Retina (tissue), 1 donor: ENCODE measurements at regions not wholly inside any gene's neighbourhood (a gene's known extent, or its start where the extent isn't known, plus 50 kb on each side); places are given as distances from the start of the nearest gene placed in this dataset.

Experiments
- DNase-seq: peaks from one replicate; pipeline ENCODE4 v3.0.0-alpha.2; 2016

DNA sequence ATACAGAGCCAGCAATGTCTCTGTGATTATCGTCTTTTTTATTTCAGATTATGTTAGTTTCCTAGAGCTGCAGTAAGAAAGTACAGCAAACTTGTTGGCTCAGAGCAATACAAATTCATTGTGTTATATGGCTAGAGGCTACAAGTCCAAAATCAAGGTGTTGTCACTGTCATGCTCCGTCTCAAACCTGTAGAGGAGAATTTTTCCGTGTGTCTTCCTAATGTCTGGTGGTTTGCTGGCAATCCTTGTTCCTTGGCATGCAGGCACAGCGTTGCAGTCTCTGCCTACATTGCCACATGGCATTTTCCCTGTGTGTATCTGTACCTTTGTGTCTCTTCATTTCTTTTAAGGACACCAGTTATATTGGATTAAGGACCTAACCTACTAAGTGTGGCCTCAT is 244.4 kb downstream of the LRRIQ3 start:
- no peak for DNase-seq

- no peak for DNase-seq
Measured at GRCh38 chr1:73953186-73953585, 244.8 kb downstream of the LRRIQ3 start.

GRCh38 chr1:73948055-73948454 is 249.9 kb downstream of the LRRIQ3 start:
- DNase-seq: no peak

GRCh38 chr1:73947009-73947408 is 251.0 kb downstream of the LRRIQ3 start:
- no peak for DNase-seq

DNA sequence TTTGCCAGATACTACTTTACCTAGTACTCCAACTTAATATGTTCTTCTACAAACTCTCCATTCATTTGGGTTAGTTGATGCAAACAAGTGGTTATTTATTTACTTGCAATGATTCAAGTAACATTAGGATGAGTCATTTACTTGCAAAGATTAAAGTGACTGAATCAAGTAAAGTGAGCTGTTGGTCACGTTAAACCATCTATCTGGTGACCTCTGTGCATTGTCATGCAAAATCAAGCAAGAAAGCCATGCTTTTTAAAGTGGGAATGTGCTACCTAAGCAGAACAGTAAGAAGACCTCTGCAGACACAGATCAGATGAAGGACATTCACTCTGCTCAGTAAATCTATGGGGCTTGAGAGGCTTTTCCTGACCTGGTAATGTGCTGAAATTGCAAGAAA is 254.7 kb downstream of the LRRIQ3 start:
- no peak for DNase-seq

DNA sequence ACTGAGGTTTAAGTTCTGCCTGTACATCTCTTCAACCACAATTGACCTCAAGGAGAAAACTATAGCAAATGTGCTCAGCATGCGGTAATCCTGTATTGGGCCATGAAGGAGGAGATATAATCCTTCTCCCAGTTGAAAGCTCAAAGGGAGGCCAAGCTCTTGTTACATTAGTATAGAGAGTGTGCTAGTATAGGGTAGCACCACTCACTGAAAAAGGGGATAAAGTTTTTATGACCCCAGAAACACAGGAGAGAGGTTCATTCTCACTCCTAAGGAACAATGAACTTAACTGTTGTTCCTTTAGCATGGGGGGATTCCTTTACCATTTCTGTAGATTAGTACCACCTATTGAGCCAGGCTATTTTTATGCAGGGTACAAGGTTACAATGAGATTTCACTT is 267.7 kb downstream of the LRRIQ3 start:
- no peak for DNase-seq

DNA sequence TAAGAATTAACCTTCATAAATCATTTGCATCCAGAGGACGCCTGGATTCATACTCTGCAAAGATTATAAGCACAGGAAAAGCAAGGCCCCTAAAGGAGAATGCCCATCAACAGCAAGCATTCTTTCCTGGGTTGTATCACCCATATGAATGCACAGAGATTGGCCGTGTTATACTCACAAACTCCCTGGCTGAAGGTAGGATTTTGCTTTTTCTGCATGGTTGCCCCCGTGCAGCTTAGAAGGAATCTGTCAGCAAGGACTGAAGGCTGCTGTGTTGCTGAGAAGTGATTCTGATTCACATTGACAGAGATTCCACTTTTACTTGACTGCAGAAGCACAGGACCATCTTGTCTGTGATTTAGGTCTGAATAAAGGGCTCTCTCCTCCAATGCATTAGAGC is 283.0 kb downstream of the LRRIQ3 start:
- DNase-seq: peak; percentile 76

- DNase-seq: no peak
Measured at GRCh38 chr1:73913025-73913424, 285.0 kb downstream of the LRRIQ3 start.

- no peak for DNase-seq
Measured at GRCh38 chr1:73911849-73912248, 286.1 kb downstream of the LRRIQ3 start.

DNA sequence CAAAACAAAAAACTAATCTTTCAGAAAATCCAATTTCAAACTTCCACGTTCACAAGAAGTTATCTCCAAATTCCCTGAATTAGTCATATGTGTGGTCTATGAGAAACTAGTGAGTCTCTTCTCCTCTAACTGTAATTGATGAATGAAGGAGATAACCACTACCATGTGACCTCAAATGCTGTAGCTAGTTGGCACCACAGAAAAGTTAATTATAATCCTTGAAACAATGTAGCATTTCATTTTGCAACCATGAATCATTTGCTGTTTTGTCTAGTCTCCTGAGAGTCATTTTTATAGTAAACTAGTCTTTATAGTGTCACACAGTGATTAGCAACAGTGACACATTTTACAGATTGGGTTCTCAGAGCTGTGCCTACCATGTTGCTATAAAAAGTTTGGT is 287.5 kb downstream of the LRRIQ3 start:
- DNase-seq: no peak

GRCh38 chr1:73910062-73910461 is 287.9 kb downstream of the LRRIQ3 start:
- no peak for DNase-seq

- DNase-seq: peak; percentile 35
Measured at GRCh38 chr1:73909043-73909562, 288.9 kb downstream of the LRRIQ3 start.

DNA sequence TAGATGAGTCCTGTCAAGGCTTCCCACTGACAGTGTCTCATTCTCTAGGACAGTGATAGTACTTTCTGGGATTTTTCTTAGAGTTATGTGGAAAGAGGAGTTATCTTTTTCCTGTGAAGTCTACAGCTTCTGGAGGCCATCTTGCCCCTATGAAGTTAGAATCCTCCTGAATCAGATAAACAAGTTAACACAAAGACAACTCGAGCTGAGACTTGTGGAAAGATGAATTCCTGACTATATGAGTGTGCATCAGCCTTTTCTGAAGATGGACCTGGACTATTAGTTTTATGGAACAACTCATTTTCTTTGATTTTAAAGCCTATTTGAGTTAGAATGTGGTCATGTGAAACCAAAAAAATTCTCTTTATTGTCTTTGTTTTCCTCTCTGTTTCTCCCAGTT is 290.9 kb downstream of the LRRIQ3 start:
- DNase-seq: no peak

DNA sequence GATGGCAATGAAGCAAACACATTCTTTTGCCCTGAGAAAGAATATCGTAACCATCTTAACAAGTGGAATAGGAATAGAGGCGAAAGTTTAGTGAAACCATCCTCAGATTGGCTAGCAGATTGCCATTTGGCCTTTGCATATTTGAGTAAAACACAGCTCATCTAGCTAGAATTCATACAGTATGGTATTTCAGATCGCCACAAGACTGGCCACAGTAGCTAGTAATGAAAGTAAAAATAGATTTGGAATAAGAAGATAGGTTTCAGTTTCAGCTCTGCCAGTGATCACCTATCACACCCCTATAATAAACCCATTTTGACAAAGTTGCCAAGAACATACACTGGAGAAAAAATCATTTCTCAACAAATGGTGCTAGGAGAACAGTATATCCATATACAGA is 294.9 kb downstream of the LRRIQ3 start:
- DNase-seq: no peak

GRCh38 chr1:73901738-73902137 is 296.2 kb downstream of the LRRIQ3 start:
- DNase-seq: no peak

- no peak for DNase-seq
Measured at GRCh38 chr1:73899311-73899710, 298.7 kb downstream of the LRRIQ3 start.

DNA sequence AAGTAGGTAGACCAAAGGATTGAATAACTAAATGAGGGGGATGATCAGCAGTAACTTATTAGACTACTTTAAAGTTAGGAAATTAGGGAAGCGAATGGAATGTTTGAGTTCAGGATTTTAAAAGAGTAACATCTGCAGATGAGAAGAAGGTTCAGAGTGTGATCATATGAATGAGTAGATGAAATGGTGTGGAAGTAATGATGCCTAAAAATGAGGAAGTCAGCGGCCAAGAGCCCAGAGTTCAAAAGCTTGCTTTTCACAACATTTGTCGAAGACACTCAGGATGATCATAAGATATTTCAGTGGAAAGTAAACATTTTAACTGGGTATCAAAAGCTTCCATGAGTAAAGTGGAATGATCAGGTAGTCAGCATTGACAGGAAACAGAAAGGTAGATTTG is 299.4 kb downstream of the LRRIQ3 start:
- DNase-seq: no peak

- no peak for DNase-seq
Measured at GRCh38 chr1:73887412-73887811, 310.6 kb downstream of the LRRIQ3 start.

- DNase-seq: no peak
Measured at GRCh38 chr1:73886716-73887115, 311.3 kb downstream of the LRRIQ3 start.

GRCh38 chr1:73874806-73875205 is 323.2 kb downstream of the LRRIQ3 start:
- no peak for DNase-seq

- DNase-seq: no peak
Measured at GRCh38 chr1:73868810-73869336, 329.1 kb downstream of the LRRIQ3 start.

DNA sequence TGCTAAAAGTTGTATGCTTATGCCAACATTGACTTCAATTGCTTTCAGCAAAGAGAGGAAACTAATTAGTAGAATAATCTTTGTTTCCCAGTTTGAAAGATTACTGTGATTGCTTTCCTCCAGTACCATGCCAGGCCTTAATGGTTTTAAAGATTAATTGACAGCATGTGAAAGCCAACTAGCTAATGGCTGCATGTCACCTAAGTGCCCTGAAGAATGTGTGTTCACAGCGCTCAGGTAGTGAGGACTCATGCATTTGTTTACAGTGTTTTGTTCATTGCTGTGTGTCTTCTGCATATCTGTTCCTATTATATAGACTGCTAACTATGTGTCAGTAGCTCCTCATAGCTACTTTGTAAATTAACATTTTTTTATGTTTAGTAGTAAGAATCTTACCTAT is 335.6 kb downstream of the LRRIQ3 start:
- no peak for DNase-seq

- DNase-seq: no peak
Measured at GRCh38 chr1:73860421-73860950, 337.5 kb downstream of the LRRIQ3 start.

GRCh38 chr1:73859227-73859626 is 338.7 kb downstream of the LRRIQ3 start:
- DNase-seq: no peak

- no peak for DNase-seq
Measured at GRCh38 chr1:73854527-73854926, 343.4 kb downstream of the LRRIQ3 start.
